Skeletal muscle cell (primary cell): ENCODE measurements at regions not wholly inside any gene's neighbourhood (a gene's known extent, or its start where the extent isn't known, plus 50 kb on each side); places are given as distances from the start of the nearest gene placed in this dataset.
"Not testable (repeated sequence)": the region's sequence is repeated elsewhere in the genome, so short reads cannot be mapped to it uniquely, and the experiment has no call there.

Experiments
- DNase-seq: peaks from one replicate; pipeline ENCODE4 v3.0.0-alpha.2; 2010; ENCODE audit warnings: low read depth
- H3K4me3 ChIP-seq: 2 replicates; pipeline ENCODE4 v1.5.1; 2011; ENCODE audit warnings: low read depth, mild to moderate bottlenecking, control low read depth, low read length, moderate library complexity

DNA sequence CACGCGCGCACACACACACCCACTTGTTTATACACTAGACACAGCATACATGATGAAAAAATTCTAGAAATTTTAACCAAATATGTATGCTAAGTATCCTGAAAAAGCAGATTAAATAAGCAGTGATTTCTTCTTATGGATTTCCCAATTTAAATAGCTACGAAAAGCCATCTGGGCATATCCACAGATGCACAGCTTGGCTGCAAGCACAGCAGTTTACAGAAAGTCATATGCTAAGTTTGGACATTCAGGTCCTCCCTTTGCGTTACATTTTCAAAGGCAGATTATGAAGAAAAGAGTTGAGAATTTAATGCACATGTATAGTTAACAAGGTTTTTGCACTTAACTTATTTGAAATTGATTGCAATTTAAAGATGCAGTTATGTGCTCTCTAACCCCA, 542.2 kb upstream of the EPHA5 start:
- no peak for DNase-seq
- no peak overlapping the region for H3K4me3 ChIP-seq

DNA sequence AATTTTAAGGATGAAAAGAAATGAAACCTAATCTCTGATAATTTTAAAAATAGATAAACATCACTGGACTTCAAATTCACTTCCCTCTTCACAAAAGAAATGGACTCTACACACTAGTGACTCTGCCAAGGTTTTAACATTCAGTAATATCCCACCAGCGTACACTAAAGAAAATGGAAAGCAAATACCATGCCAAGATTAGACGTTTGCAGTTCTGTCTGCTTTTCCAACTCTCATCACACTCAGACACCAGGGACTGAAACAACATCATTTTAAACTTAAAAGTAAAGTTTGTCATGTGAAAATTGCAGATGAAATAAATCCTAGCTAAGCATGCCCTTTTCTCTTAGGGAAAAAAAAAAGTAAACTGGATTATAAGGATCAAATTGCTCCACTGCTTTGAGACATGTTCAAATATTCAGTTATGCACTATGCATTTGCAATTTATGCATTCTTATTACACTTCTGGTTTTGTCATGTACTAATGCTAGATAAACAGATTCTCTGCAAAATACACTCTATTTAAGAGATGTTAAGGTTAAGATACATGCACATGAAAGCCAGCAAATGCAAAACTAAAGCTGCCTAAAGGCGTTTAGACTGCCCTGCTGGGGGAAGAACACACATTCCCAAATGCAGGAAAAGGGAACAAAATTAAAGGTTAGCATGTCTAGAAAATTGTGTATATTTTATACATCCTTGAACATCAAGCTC, 534.4 kb upstream of the EPHA5 start:
- no peak overlapping the region for H3K4me3 ChIP-seq
- DNase-seq: no peak

GRCh38 chr4:66202870-66203269, 532.6 kb upstream of the EPHA5 start:
- DNase-seq: no peak

GRCh38 chr4:66197451-66197850, 527.2 kb upstream of the EPHA5 start:
- DNase-seq: no peak
- no peak overlapping the region for H3K4me3 ChIP-seq

More at GRCh38 chr4:66202870-66203269, 532.6 kb upstream of the EPHA5 start:
- no peak overlapping the region for H3K4me3 ChIP-seq

GRCh38 chr4:66193487-66193886, 523.2 kb upstream of the EPHA5 start:
- no peak overlapping the region for H3K4me3 ChIP-seq
- no peak for DNase-seq

- no peak for DNase-seq
- no peak overlapping the region for H3K4me3 ChIP-seq
Observed at GRCh38 chr4:66187175-66187720, 517.0 kb upstream of the EPHA5 start.

- no peak overlapping the region for H3K4me3 ChIP-seq
- DNase-seq: no peak
Observed at GRCh38 chr4:66186095-66186494, 515.8 kb upstream of the EPHA5 start.

DNA sequence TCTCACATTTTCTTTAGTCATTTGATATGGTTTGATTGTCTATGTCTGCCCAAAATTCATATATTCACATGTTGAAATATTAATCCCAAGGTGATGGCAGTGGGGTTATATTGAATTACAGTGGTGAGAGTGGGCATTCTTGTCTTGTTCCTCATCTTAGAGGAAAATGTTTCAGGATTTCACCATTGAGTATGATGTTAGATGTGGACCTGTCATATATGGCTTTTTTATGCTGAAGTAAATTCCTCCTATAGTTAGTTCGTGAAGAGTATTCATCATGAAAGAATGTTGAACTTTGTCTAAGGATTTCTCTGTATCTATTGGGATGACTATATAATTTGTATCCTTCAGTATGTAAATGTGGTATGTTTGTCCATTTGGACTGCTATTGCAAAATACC, 512.3 kb upstream of the EPHA5 start:
- DNase-seq: no peak
- H3K4me3 ChIP-seq: no peak overlapping the region

- H3K4me3 ChIP-seq: no peak overlapping the region
- peak; percentile 18 for DNase-seq
Observed at GRCh38 chr4:66178906-66179305, 508.6 kb upstream of the EPHA5 start.

GRCh38 chr4:66169341-66169740, 499.1 kb upstream of the EPHA5 start:
- no peak overlapping the region for H3K4me3 ChIP-seq
- no peak for DNase-seq

DNA sequence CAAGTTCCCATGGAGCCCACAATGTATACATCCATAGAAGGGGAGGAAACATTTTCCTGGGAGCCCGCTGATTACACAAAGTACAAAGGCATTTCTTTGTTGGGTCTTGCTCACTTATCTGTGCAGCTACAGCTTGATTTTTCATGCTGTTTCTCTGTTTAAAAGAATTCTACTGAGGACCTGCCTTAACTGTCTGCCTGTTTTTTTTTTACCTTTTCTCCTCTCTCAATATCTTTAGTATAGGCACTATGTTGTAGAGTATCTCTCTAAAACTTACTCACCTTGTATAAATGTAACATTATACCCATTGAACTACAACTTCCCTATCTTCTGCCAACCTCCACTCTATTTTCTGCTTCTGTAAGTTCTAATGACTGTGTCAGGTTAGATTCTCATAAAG, 494.6 kb upstream of the EPHA5 start:
- DNase-seq: no peak
- H3K4me3 ChIP-seq: no peak overlapping the region

GRCh38 chr4:66160606-66161005, 490.3 kb upstream of the EPHA5 start:
- no peak for DNase-seq

DNA sequence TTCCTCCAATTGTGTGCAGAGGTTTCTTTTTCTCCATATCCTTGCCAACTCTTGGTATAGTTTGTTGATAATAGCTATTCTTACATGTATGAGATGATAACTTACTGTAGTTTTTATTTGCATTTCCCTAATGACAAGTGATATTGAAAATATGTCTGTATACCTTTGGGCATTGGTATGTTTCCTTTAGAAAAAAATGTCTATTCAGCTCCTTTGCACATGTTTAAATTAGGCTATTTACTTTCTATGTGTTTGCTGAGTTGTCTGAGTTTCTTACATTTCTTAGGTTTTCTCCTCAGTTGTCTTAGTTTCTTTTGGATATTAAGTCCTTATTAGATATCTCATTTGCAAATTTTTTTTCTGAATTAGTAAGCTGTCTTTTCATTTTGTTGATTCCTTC, 487.3 kb upstream of the EPHA5 start:
- no peak overlapping the region for H3K4me3 ChIP-seq
- DNase-seq: no peak

More at GRCh38 chr4:66160606-66161005, 490.3 kb upstream of the EPHA5 start:
- H3K4me3 ChIP-seq: no peak overlapping the region

DNA sequence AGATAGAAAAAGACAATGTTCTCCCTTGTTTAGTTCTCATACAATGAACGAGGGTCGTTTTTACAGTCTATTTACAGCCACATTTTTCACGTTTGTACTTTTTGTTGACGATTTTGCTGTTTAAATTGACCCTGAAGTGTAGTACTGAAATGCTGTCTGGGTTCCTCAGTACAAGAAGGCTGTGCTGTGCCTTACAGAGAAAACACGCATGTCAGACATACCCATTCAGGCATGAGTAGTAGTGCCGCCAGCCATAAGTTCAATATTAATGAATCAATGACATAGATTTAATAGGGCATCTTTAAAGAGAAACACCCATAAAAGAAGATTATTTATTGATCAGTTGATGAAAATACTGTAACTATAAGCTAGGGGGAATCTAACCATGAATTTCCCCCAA, 459.8 kb upstream of the EPHA5 start:
- DNase-seq: no peak
- H3K4me3 ChIP-seq: no peak overlapping the region

DNA sequence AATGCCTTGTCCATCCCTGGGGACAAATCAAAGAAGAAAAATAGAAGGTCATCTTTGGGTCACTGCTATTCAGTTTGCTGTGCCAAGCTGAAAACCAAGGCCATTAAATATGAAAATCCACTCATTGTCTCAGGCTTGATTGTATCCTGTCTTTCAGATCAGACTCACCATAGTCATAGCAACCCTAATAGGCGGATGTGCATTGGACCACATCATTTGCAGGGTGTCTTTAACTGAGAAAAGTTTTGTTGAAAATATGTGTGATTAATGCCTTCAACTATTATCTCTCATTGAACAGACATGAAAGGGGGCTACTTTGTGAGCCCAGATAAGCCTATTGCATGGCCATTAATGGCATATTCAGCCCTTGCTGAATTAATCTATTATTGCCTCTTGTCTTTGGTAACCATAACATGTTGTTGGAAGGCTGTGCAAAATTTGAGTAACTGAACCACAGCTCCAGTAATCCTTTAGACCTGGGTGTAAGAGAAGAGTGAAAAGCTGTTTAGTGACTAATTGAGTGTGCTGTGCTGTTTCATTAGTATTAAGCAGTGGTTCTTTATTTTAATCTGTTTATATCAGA, 453.6 kb upstream of the EPHA5 start:
- H3K4me3 ChIP-seq: no peak overlapping the region
- DNase-seq: no peak

DNA sequence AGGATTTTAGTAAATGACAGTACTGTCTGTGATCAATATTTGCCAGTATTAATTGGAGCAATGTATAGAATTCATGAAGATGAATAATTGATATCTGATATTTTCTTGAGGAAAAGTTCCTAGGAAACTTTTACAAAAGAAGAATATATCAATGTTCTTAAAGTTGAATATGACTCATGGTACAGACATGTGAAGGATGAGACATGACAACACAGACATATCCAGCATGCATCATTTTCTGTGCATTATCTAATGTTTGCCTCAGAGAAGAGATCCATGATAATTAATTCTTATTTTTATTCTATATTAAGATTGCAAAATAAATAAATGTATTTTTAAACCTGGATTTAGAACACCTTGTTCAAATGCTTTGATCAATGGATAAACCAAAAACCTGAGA, 452.9 kb upstream of the EPHA5 start:
- peak; percentile 20 for DNase-seq
- no peak overlapping the region for H3K4me3 ChIP-seq

DNA sequence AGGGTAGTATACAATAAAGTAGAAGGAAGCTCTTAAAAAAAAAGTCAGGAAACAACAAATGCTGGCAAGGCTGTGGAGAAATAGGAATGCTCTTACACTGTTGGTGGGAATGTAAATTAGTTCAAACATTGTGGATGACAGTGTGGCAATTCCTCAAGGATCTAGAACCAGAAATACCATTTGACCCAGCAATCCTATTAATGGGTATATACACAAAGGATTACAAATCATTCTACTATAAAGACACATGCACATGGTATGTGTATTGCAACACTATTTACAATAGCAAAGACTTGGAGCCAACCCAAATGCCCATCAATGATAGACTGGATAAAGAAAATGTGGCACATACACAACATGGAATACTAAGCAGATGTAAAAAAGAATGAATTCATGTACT, 444.9 kb upstream of the EPHA5 start:
- not testable (repeated sequence) for DNase-seq, H3K4me3 ChIP-seq

- H3K4me3 ChIP-seq: no peak overlapping the region
- no peak for DNase-seq
Observed at GRCh38 chr4:66108898-66109297, 438.6 kb upstream of the EPHA5 start.

DNA sequence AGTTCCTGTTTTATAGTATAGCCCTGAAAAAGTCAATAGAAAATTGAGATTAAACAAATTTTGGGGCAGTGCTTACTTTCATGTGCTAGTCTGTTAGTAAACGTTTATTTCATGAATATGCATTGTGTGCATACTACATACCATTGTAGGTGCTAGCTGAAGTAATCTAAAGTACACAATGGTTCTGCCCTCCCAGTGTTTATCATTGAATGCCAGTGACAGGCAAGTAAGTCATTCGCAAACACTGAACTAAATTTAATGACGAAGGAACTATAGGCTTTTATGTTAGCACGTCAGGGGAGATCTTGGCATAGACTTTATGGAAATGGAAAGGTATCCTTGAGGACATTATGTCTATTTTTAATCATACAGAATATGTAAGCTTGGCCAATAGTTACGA, 426.9 kb upstream of the EPHA5 start:
- no peak for DNase-seq
- H3K4me3 ChIP-seq: no peak overlapping the region

GRCh38 chr4:66095065-66095464, 424.8 kb upstream of the EPHA5 start:
- no peak overlapping the region for H3K4me3 ChIP-seq
- DNase-seq: no peak

DNA sequence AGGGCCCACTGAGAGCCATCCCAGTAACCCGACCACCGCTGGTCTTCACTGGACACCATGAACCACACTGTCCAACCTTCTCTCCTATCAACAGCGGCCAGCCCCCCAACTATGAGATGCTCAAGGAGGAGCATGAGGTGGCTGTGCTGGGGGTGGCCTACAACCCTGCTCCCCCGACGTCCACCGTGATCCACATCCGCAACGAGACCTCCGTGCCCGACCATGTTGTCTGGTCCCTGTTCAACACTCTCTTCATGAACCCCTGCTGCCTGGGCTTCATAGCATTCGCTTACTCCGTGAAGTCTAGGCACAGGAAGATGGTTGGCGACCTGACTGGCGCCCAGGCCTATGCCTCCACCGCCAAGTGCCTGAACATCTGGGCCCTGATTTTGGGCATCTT, 423.8 kb upstream of the EPHA5 start:
- no peak for DNase-seq
- no peak overlapping the region for H3K4me3 ChIP-seq
